Inflammatory macrophage (primary cell): ENCODE measurements at regions not wholly inside any gene's neighbourhood (a gene's known extent, or its start where the extent isn't known, plus 50 kb on each side); places are given as distances from the start of the nearest gene placed in this dataset.

Experiments
- DNase-seq, 2 donors: peaks; one replicate each; pipeline ENCODE4 v3.0.0-alpha.2; 2020 to 2022

GRCh38 chr2:38448692-38449410, 71.8 kb upstream of the ATL2 start:
- DNase-seq = no peak

- DNase-seq = no peak
Observed at GRCh38 chr2:38446906-38447561, 70.0 kb upstream of the ATL2 start.

- no peak for DNase-seq
Observed at GRCh38 chr2:38446418-38446817, 69.3 kb upstream of the ATL2 start.

GRCh38 chr2:38444247-38444646, 67.2 kb upstream of the ATL2 start:
- DNase-seq = no peak

GRCh38 chr2:38442643-38443541, 65.8 kb upstream of the ATL2 start:
- no peak for DNase-seq

- no peak for DNase-seq
Observed at GRCh38 chr2:38441346-38441745, 64.3 kb upstream of the ATL2 start.

GRCh38 chr2:38440655-38441054, 63.6 kb upstream of the ATL2 start:
- DNase-seq = no peak

GRCh38 chr2:38439863-38440262, 62.8 kb upstream of the ATL2 start:
- DNase-seq = no peak

GRCh38 chr2:38438883-38439612, 62.0 kb upstream of the ATL2 start:
- DNase-seq = no peak

- no peak for DNase-seq
Observed at GRCh38 chr2:38438133-38438882, 61.2 kb upstream of the ATL2 start.

- DNase-seq = no peak
Observed at GRCh38 chr2:38436227-38436664, 59.2 kb upstream of the ATL2 start.

- no peak for DNase-seq
Observed at GRCh38 chr2:38435775-38436174, 58.7 kb upstream of the ATL2 start.

GRCh38 chr2:38434595-38434994, 57.5 kb upstream of the ATL2 start:
- DNase-seq = no peak

GRCh38 chr2:38433607-38433975, 56.5 kb upstream of the ATL2 start:
- DNase-seq = no peak

GRCh38 chr2:38432820-38433606, 55.9 kb upstream of the ATL2 start:
- DNase-seq = peak; percentile 64 to 79

- DNase-seq = no peak
Observed at GRCh38 chr2:38430597-38431207, 53.6 kb upstream of the ATL2 start.

GRCh38 chr2:38430196-38430595, 53.1 kb upstream of the ATL2 start:
- no peak for DNase-seq

- no peak for DNase-seq
Observed at GRCh38 chr2:38427936-38428335, 50.9 kb upstream of the ATL2 start.

- no peak for DNase-seq
Observed at GRCh38 chr2:38427054-38427453, 50.0 kb upstream of the ATL2 start.
